ENCODE measurements at regions not wholly inside any gene's neighbourhood (a gene's known extent, or its start where the extent isn't known, plus 50 kb on each side); places are given as distances from the start of the nearest gene placed in this dataset.

GRCh38 chr14:48382961-48383360 is 707.6 kb upstream of the MDGA2 start:
- WGBS (ENCODE audit: insufficient coverage), result 95% methylated on average over 12 of the region's 13 CpGs
- H2AFZ ChIP-seq (ENCODE audit: insufficient read depth, low read depth, low read length, poor library complexity, severe bottlenecking), result no peak overlapping the region
- no peak overlapping the region for H3K27ac ChIP-seq (ENCODE audit: low read depth in 1 of 2, low read length in 2 of 2)
- no peak overlapping the region for H3K9ac ChIP-seq (ENCODE audit: insufficient read depth, low read length, poor library complexity, severe bottlenecking)
- Mint-ChIP-seq H3K27me3 (ENCODE audit: low read depth in 3 of 3) (peaks cover 0 to under 1% (median 0%) of the 10 kb centered on the region in 3 donors), H3K9me3 (peaks cover 0 to 5% (median 0%) of the 10 kb centered on the region in 7 donors), H3K36me3 (no peaks in the 10 kb centered on the region), H3K4me3 (no peak overlapping the region), H3K27ac (no peak overlapping the region), H3K4me1 (no peaks in the 10 kb centered on the region)
- H4K20me1 ChIP-seq (ENCODE audit: insufficient read depth, low read length), result no peaks in the 10 kb centered on the region
- no peak overlapping the region for H3K4me2 ChIP-seq (replicated peaks; ENCODE audit: extremely low read depth, low read length, poor library complexity, severe bottlenecking)
- H3K79me2 ChIP-seq (ENCODE audit: insufficient read depth, low read length), result no peaks in the 10 kb centered on the region
- no peak overlapping the region for H3K4me3 ChIP-seq (replicated peaks in 1 of 3; ENCODE audit: low read depth in 2 of 3, low read length in 3 of 3)
- no peaks in the 10 kb centered on the region for H3K36me3 ChIP-seq (replicated peaks in 1 of 2; ENCODE audit: control insufficient read depth in 1 of 2, insufficient read depth in 2 of 2, low read length in 2 of 2)
- H3K4me1 ChIP-seq (ENCODE audit: control insufficient read depth in 1 of 2, insufficient read depth in 2 of 2, low read length in 2 of 2), result no peaks in the 10 kb centered on the region
- TF ChIP-seq CTCF (IDR thresholded peaks at IDR 0.05), result no peak
- H3K9me3 ChIP-seq (replicated peaks in 1 of 2; ENCODE audit: control insufficient read depth in 1 of 2, insufficient read depth in 1 of 2, low read length in 2 of 2), result no peaks in the 10 kb centered on the region
- no peak for DNase-seq
- H3K27me3 ChIP-seq (ENCODE audit: control insufficient read depth in 2 of 2, insufficient read depth in 2 of 2, low read length in 2 of 2), result no peaks in the 10 kb centered on the region
- intact Hi-C loops (cut with micrococcal nuclease), result no loop called here

- Mint-ChIP-seq H3K9me3 (peaks cover 0 to 4% (median 0%) of the 10 kb centered on the region in 7 donors), H3K4me3 (no peak overlapping the region), H3K27ac (no peak overlapping the region), H3K27me3 (ENCODE audit: low read depth in 3 of 3) (peaks cover 0 to 1% (median 0%) of the 10 kb centered on the region in 3 donors), H3K4me1 (no peaks in the 10 kb centered on the region), H3K36me3 (no peaks in the 10 kb centered on the region)
- no peak overlapping the region for H3K9ac ChIP-seq (ENCODE audit: insufficient read depth, low read length, poor library complexity, severe bottlenecking)
- WGBS (ENCODE audit: insufficient coverage), result no CpG with 5 or more reads among the region's 1 CpG
- H3K36me3 ChIP-seq (replicated peaks in 1 of 2; ENCODE audit: control insufficient read depth in 1 of 2, insufficient read depth in 2 of 2, low read length in 2 of 2), result no peaks in the 10 kb centered on the region
- no peak for DNase-seq
- H3K27me3 ChIP-seq (ENCODE audit: control insufficient read depth in 2 of 2, insufficient read depth in 2 of 2, low read length in 2 of 2), result no peaks in the 10 kb centered on the region
- no peaks in the 10 kb centered on the region for H3K79me2 ChIP-seq (ENCODE audit: insufficient read depth, low read length)
- TF ChIP-seq CTCF (IDR thresholded peaks at IDR 0.05), result no peak
- no peak overlapping the region for H3K4me2 ChIP-seq (replicated peaks; ENCODE audit: extremely low read depth, low read length, poor library complexity, severe bottlenecking)
- no peak overlapping the region for H2AFZ ChIP-seq (ENCODE audit: insufficient read depth, low read depth, low read length, poor library complexity, severe bottlenecking)
- no peaks in the 10 kb centered on the region for H3K9me3 ChIP-seq (replicated peaks in 1 of 2; ENCODE audit: control insufficient read depth in 1 of 2, insufficient read depth in 1 of 2, low read length in 2 of 2)
- intact Hi-C loops (cut with micrococcal nuclease), result no loop called here
- H3K27ac ChIP-seq (ENCODE audit: low read depth in 1 of 2, low read length in 2 of 2), result no peak overlapping the region
- no peak overlapping the region for H3K4me3 ChIP-seq (replicated peaks in 1 of 3; ENCODE audit: low read depth in 2 of 3, low read length in 3 of 3)
- H4K20me1 ChIP-seq (ENCODE audit: insufficient read depth, low read length), result no peaks in the 10 kb centered on the region
- no peaks in the 10 kb centered on the region for H3K4me1 ChIP-seq (ENCODE audit: control insufficient read depth in 1 of 2, insufficient read depth in 2 of 2, low read length in 2 of 2)
These were observed 703.1 kb upstream of the MDGA2 start for GRCh38 chr14:48378541-48378940.
